DOHH2 (cell line): ENCODE measurements at regions not wholly inside any gene's neighbourhood (a gene's known extent, or its start where the extent isn't known, plus 50 kb on each side); places are given as distances from the start of the nearest gene placed in this dataset.
"Not testable (repeated sequence)": the region's sequence is repeated elsewhere in the genome, so short reads cannot be mapped to it uniquely, and the experiment has no call there.

Experiments
- CTCF ChIP-seq: fragments of 200-600 bp; sonication (generic); IDR thresholded peaks from one replicate; pipeline ENCODE4 v1.5.1; 2014; ENCODE audit warnings: antibody characterized with exemption, mild to moderate bottlenecking, low read depth, low read length; ENCODE audit not compliant: poor library complexity, severe bottlenecking
- EZH2phosphoT487 ChIP-seq: fragments of 200-600 bp; sonication (generic); IDR thresholded peaks from 2 replicates; pipeline ENCODE4 v1.6.1; 2017; ENCODE audit warnings: borderline replicate concordance, mild to moderate bottlenecking, antibody characterized with exemption, low read length, moderate library complexity, mixed read lengths

DNA sequence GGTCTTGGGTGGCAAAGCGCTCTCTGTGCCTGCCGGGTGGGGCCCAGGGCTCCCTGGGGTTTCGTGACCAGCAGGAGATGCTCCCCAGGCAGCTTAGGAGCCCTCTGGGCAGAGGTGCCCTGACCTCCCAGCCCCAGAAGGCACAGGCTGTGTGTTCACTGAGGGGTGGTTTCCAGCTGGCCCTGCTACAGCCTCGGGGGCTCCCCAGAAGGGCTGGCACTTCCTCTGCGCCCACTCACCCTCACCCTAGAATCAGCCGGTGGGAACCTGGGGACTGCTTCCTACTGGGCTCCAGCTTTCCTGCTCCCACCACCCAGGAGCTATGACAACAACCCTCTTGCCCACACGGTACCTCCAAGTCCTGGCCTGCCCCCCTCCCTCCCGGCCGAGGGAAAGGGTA, 4363.2 kb upstream of the TPTE start:
- not testable (repeated sequence) for TF ChIP-seq CTCF, EZH2phosphoT487
